A549 (cell line): ENCODE measurements at regions not wholly inside any gene's neighbourhood (a gene's known extent, or its start where the extent isn't known, plus 50 kb on each side); places are given as distances from the start of the nearest gene placed in this dataset.

Experiments
- CTCF ChIP-seq: fragments of >200 bp; sonication (Bioruptor Twin); formaldehyde crosslinking; IDR thresholded peaks from 3 replicates; pipeline ENCODE4 v1.5.1; 2016
- POLR2A ChIP-seq: IDR thresholded peaks from 2 replicates; pipeline ENCODE4 v1.6.1; 2012; ENCODE audit warnings: mild to moderate bottlenecking, low read length

GRCh38 chr5:108602830-108603229 is 144.9 kb upstream of the FER start:
- TF ChIP-seq CTCF (no peak), POLR2A (no peak)
